Mesenchymal stem cell (in vitro differentiated cells and primary cell): ENCODE measurements at regions not wholly inside any gene's neighbourhood (a gene's known extent, or its start where the extent isn't known, plus 50 kb on each side); places are given as distances from the start of the nearest gene placed in this dataset.

Source experiments
- DNase-seq: peaks from one replicate; pipeline ENCODE4 v3.0.0-alpha.2; 2013
- H2AFZ ChIP-seq: one replicate; pipeline ENCODE4 v1.6.1; 2013; ENCODE audit warnings: low read depth, mild to moderate bottlenecking, control low read depth, inconsistent platforms, low read length, moderate library complexity
- H2AK5ac ChIP-seq: 2 replicates; pipeline ENCODE4 v1.6.1; 2013; ENCODE audit warnings: low read length, moderate library complexity, mild to moderate bottlenecking, inconsistent platforms; ENCODE audit not compliant: severe bottlenecking
- H2BK120ac ChIP-seq: one replicate; pipeline ENCODE4 v1.6.1; 2013; ENCODE audit warnings: low read depth, mild to moderate bottlenecking, inconsistent platforms, low read length, moderate library complexity
- H2BK12ac ChIP-seq, 2 experiments: one replicate each; pipeline ENCODE4 v1.6.1; 2013; ENCODE audit warnings: inconsistent platforms in 2 of 2, low read length in 2 of 2, mild to moderate bottlenecking in 2 of 2, moderate library complexity in 2 of 2, control low read depth in 1 of 2
- H2BK15ac ChIP-seq: one replicate; pipeline ENCODE4 v1.6.1; 2013; ENCODE audit warnings: mild to moderate bottlenecking, low read depth, inconsistent platforms; ENCODE audit not compliant: poor library complexity, severe bottlenecking
- H2BK5ac ChIP-seq: 2 replicates; pipeline ENCODE4 v1.6.1; 2013; ENCODE audit warnings: low read depth, mild to moderate bottlenecking, low read length, control low read depth, inconsistent platforms; ENCODE audit not compliant: poor library complexity, severe bottlenecking
- H3K14ac ChIP-seq, 2 experiments: one replicate each; pipeline ENCODE4 v1.6.1; 2013; ENCODE audit warnings: inconsistent platforms in 2 of 2, low read length in 2 of 2, control low read depth in 1 of 2, mild to moderate bottlenecking in 1 of 2, moderate library complexity in 1 of 2
- H3K18ac ChIP-seq, 2 experiments: one replicate each; pipeline ENCODE4 v1.6.1; 2013; ENCODE audit warnings: inconsistent platforms in 2 of 2, low read length in 2 of 2, control low read depth in 1 of 2, low read depth in 1 of 2, mild to moderate bottlenecking in 1 of 2
- H3K23ac ChIP-seq, 2 experiments: one replicate each; pipeline ENCODE4 v1.6.1; 2013; ENCODE audit warnings: inconsistent platforms in 2 of 2, low read length in 2 of 2, mild to moderate bottlenecking in 2 of 2, moderate library complexity in 2 of 2, control low read depth in 1 of 2
- H3K27ac ChIP-seq: 2 replicates; pipeline ENCODE4 v1.5.1; 2013; ENCODE audit warnings: mild to moderate bottlenecking, moderate library complexity, low read length, control low read depth, inconsistent platforms; ENCODE audit not compliant: poor library complexity, severe bottlenecking
- H3K27me3 ChIP-seq, 2 experiments: 2 replicates each; pipeline versions ENCODE4 v1.6.1 to v1.7.0; 2013; ENCODE audit warnings: low read length in 2 of 2, mild to moderate bottlenecking in 2 of 2, moderate library complexity in 2 of 2, control low read depth in 1 of 2, inconsistent platforms in 1 of 2; ENCODE audit not compliant: control insufficient read depth in 1 of 2, insufficient read depth in 1 of 2
- H3K36me3 ChIP-seq, 2 experiments: 2 replicates each; pipeline versions ENCODE4 v1.6.1 to v1.7.0; 2013; ENCODE audit warnings: low read length in 2 of 2, control low read depth in 1 of 2, inconsistent platforms in 1 of 2, low read depth in 1 of 2, mild to moderate bottlenecking in 1 of 2; ENCODE audit not compliant: insufficient read depth in 2 of 2, control insufficient read depth in 1 of 2
- H3K4ac ChIP-seq, 2 experiments: one replicate each; pipeline ENCODE4 v1.6.1; 2013; ENCODE audit warnings: inconsistent platforms in 2 of 2, low read length in 2 of 2, mild to moderate bottlenecking in 2 of 2, moderate library complexity in 2 of 2, control low read depth in 1 of 2, low read depth in 1 of 2
- H3K4me1 ChIP-seq: 2 replicates; pipeline ENCODE4 v1.6.1; 2013; ENCODE audit warnings: low read depth, low read length, control low read depth; ENCODE audit not compliant: control insufficient read depth, insufficient read depth
- H3K4me2 ChIP-seq: 2 replicates; pipeline ENCODE4 v1.6.1; 2013; ENCODE audit warnings: low read length, mild to moderate bottlenecking, inconsistent platforms; ENCODE audit not compliant: poor library complexity, severe bottlenecking
- H3K4me3 ChIP-seq, 2 experiments: 2 replicates each; pipeline versions ENCODE4 v1.5.1 to v1.7.0; 2013; ENCODE audit warnings: low read length in 2 of 2, mild to moderate bottlenecking in 2 of 2, control low read depth in 1 of 2, low read depth in 1 of 2; ENCODE audit not compliant: insufficient read depth in 1 of 2
- H3K79me1 ChIP-seq: replicated peaks from 2 replicates; pipeline ENCODE4 v1.6.1; 2013; ENCODE audit warnings: mild to moderate bottlenecking, control low read depth, low read length, inconsistent platforms; ENCODE audit not compliant: poor library complexity, severe bottlenecking
- H3K9ac ChIP-seq: 2 replicates; pipeline ENCODE4 v1.7.0; 2013; ENCODE audit warnings: mild to moderate bottlenecking, low read length, moderate library complexity
- H3K9me3 ChIP-seq: 2 replicates; pipeline ENCODE4 v1.7.0; 2013; ENCODE audit warnings: mild to moderate bottlenecking, low read length; ENCODE audit not compliant: control insufficient read depth
- H4K8ac ChIP-seq: one replicate; pipeline ENCODE4 v1.6.1; 2013; ENCODE audit warnings: inconsistent platforms, mild to moderate bottlenecking, low read length, moderate library complexity
- H4K91ac ChIP-seq: one replicate; pipeline ENCODE4 v1.6.1; 2013; ENCODE audit warnings: mild to moderate bottlenecking, low read length, inconsistent platforms
- WGBS: methylation state at CpG from one replicate; pipeline ENCODE4 v1.1.7; 2013; ENCODE audit warnings: mixed read lengths; 5-methylcytosine and 5-hydroxymethylcytosine counted together

DNA sequence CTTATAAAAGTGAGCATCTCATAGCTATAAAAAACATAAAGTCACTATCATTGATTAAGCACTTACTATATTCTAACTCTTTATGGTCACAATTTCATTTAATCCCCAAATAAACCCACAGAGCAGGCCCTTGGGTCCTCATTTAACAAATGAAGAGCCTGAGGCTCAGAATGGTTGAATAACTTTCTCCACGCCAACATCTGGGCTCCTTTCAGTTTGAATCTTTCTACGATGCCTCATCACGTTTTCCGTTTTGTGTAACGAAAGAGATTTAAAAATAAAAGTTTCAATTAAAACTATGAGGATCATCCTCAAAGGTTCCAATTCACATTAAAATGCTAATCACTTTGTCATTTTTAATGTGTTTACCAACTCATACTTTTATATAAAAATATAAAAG is 74.2 kb upstream of the ADAMTS18 start:
- Histone ChIP-seq H3K27me3 (no peaks in the 10 kb centered on the region), H2BK5ac (no peak overlapping the region), H3K36me3 (no peaks in the 10 kb centered on the region), H3K4me1 (no peaks in the 10 kb centered on the region), H3K4me2 (no peak overlapping the region), H3K9ac (no peak overlapping the region), H2AFZ (no peak overlapping the region), H3K9me3 (no peaks in the 10 kb centered on the region), H2AK5ac (no peak overlapping the region), H4K91ac (no peak overlapping the region), H3K4ac (no peak overlapping the region), H2BK12ac (no peak overlapping the region), H4K8ac (no peak overlapping the region), H3K79me1 (no peaks in the 10 kb centered on the region), H3K14ac (no peak overlapping the region), H2BK15ac (no peak overlapping the region), H3K4me3 (no peak overlapping the region), H3K27ac (no peak overlapping the region), H3K23ac (no peak overlapping the region), H2BK120ac (no peak overlapping the region), H3K18ac (no peak overlapping the region)
- WGBS: 96% methylated on average over 5 of the region's 5 CpGs
- DNase-seq: no peak

DNA sequence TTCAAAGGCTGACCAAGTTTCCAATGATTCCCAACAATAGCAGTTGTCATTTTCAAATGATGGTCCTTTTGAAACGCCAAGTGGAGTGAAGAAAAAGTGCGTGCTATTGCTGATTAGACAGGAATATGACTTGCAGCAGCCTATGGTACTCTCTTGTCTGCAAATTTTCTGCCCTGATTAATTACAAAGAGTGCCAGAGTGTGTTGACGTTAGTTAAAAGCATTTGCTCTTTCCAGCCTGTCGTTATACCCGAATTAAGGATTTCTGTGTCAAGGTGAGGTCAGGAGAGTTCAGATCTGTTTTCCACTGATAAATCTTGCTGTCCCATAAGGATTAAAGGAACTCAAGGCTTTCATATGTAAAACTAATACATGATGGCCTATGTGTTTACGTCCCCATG is 75.0 kb upstream of the ADAMTS18 start:
- H2BK5ac ChIP-seq: no peak overlapping the region
- no peak overlapping the region for H2BK120ac ChIP-seq
- H3K14ac ChIP-seq: no peak overlapping the region
- H2AFZ ChIP-seq: no peak overlapping the region
- H2AK5ac ChIP-seq: no peak overlapping the region
- H4K91ac ChIP-seq: no peak overlapping the region
- no peaks in the 10 kb centered on the region for H3K27me3 ChIP-seq
- no peaks in the 10 kb centered on the region for H3K4me1 ChIP-seq
- H3K9ac ChIP-seq: no peak overlapping the region
- no peak overlapping the region for H2BK12ac ChIP-seq
- no peak overlapping the region for H3K4me2 ChIP-seq
- H3K36me3 ChIP-seq: no peaks in the 10 kb centered on the region
- H3K79me1 ChIP-seq: no peaks in the 10 kb centered on the region
- WGBS: 57% methylated on average over 6 of the region's 6 CpGs
- no peak for DNase-seq
- H3K4me3 ChIP-seq: no peak overlapping the region
- H3K23ac ChIP-seq: no peak overlapping the region
- no peak overlapping the region for H3K18ac ChIP-seq
- H3K27ac ChIP-seq: no peak overlapping the region
- no peak overlapping the region for H2BK15ac ChIP-seq
- H4K8ac ChIP-seq: no peak overlapping the region
- H3K9me3 ChIP-seq: no peaks in the 10 kb centered on the region
- H3K4ac ChIP-seq: no peak overlapping the region

DNA sequence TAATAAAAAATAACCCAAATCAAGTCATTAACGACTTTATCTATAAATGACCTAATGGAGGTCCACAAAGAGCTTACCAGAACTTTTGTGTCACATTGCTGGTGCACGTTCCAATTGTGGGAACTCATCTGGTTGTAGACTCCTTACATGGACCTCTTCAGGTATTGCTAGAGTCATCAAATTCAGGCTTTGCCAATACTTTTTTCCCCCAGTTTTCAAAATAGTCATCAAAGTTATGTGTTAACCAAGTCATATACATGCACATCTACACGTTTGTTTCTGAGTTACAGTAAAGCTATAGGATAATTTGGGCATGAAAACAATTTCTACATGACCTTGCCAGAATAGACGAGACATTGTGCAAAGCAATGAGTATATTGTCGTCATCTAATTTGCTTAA is 76.2 kb upstream of the ADAMTS18 start:
- no peak overlapping the region for H3K18ac ChIP-seq

DNA sequence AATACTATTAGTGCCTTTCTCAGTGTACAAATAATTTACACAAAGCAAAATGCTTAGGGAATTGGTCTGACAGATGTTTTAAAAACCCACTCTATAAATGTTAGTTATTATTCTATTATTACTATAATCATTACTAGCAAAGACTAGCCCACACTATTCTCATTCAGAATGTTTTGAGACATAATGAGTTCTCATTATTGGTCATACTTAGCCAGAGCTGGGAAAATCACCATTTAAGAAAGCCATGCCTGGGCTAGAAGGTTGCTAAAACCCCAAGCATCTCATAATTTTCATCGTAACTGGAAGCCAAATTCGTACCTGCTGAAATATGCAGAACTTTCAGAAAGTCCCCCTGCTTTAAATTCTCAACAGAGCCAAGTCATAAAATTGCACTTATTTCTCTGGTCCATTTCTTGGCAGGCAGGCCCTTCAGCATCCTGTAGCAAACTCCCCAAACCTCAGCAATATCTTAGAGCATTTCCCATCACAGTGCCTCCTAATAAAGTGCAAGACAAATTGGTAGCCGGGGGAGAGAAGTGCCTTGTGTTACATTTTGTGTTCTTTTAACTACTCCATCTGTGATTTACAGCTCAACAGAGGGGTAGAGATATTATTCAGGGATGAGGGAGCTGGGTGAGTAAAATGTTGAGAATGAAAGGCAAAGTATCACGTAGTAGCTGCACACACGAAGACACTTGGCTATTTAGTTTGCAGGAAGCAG is 79.8 kb upstream of the ADAMTS18 start:
- Histone ChIP-seq H3K4ac (no peak overlapping the region), H3K14ac (no peak overlapping the region), H3K4me1 (no peaks in the 10 kb centered on the region), H3K9me3 (no peaks in the 10 kb centered on the region), H4K8ac (no peak overlapping the region), H3K4me2 (no peak overlapping the region), H2AFZ (no peak overlapping the region), H2BK5ac (no peak overlapping the region), H3K4me3 (no peak overlapping the region), H3K18ac (no peak overlapping the region), H3K23ac (no peak overlapping the region), H3K27me3 (no peaks in the 10 kb centered on the region), H4K91ac (no peak overlapping the region), H3K79me1 (no peaks in the 10 kb centered on the region), H3K9ac (no peak overlapping the region), H2BK12ac (no peak overlapping the region), H2BK120ac (no peak overlapping the region), H2BK15ac (no peak overlapping the region), H2AK5ac (no peak overlapping the region), H3K36me3 (no peaks in the 10 kb centered on the region), H3K27ac (no peak overlapping the region)
- DNase-seq: no peak
- 79% methylated on average over 4 of the region's 5 CpGs for WGBS

More for the DNA sequence above, 76.2 kb upstream of the ADAMTS18 start:
- Histone ChIP-seq H2BK5ac (no peak overlapping the region), H3K9ac (no peak overlapping the region), H4K8ac (no peak overlapping the region), H3K36me3 (no peaks in the 10 kb centered on the region), H2BK12ac (no peak overlapping the region), H2AK5ac (no peak overlapping the region), H3K14ac (no peak overlapping the region), H3K4ac (no peak overlapping the region), H4K91ac (no peak overlapping the region), H2BK120ac (no peak overlapping the region), H2AFZ (no peak overlapping the region), H3K9me3 (no peaks in the 10 kb centered on the region), H3K23ac (no peak overlapping the region), H3K4me2 (no peak overlapping the region), H2BK15ac (no peak overlapping the region), H3K79me1 (no peaks in the 10 kb centered on the region), H3K27me3 (no peaks in the 10 kb centered on the region), H3K4me1 (no peaks in the 10 kb centered on the region), H3K27ac (no peak overlapping the region), H3K4me3 (no peak overlapping the region)
- 84% methylated on average over 4 of the region's 5 CpGs for WGBS
- DNase-seq: no peak
